A673 (cell line): ENCODE measurements at regions not wholly inside any gene's neighbourhood (a gene's known extent, or its start where the extent isn't known, plus 50 kb on each side); places are given as distances from the start of the nearest gene placed in this dataset.

ENCODE experiments used
- EZH2 ChIP-seq: fragments of 200-600 bp; sonication (generic); IDR thresholded peaks from 2 replicates; pipeline ENCODE4 v1.6.1; 2017; ENCODE audit warnings: borderline replicate concordance, low read depth, mild to moderate bottlenecking, mixed read lengths, antibody characterized with exemption, low read length; ENCODE audit not compliant: poor library complexity, severe bottlenecking
- TF ChIP-seq, protein P1 (sequence below): fragments of 300-800, 200-600 bp; sonication (generic); conservative IDR thresholded peaks from 2 replicates; pipeline ENCODE4 v1.5.1; 2017; ENCODE audit warnings: low read depth, mild to moderate bottlenecking, antibody characterized with exemption, low read length, moderate library complexity, mixed read lengths

GRCh38 chr5:160935776-160936175, 83.8 kb upstream of the ATP10B start:
- TF ChIP-seq, protein P1, sequence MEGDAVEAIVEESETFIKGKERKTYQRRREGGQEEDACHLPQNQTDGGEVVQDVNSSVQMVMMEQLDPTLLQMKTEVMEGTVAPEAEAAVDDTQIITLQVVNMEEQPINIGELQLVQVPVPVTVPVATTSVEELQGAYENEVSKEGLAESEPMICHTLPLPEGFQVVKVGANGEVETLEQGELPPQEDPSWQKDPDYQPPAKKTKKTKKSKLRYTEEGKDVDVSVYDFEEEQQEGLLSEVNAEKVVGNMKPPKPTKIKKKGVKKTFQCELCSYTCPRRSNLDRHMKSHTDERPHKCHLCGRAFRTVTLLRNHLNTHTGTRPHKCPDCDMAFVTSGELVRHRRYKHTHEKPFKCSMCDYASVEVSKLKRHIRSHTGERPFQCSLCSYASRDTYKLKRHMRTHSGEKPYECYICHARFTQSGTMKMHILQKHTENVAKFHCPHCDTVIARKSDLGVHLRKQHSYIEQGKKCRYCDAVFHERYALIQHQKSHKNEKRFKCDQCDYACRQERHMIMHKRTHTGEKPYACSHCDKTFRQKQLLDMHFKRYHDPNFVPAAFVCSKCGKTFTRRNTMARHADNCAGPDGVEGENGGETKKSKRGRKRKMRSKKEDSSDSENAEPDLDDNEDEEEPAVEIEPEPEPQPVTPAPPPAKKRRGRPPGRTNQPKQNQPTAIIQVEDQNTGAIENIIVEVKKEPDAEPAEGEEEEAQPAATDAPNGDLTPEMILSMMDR: no peak
- no peak for TF ChIP-seq EZH2
